ENCODE measurements at regions not wholly inside any gene's neighbourhood (a gene's known extent, or its start where the extent isn't known, plus 50 kb on each side); places are given as distances from the start of the nearest gene placed in this dataset.

GRCh38 chr15:97804950-97805349 lies 155.6 kb upstream of the ARRDC4 start:
- no peak for DNase-seq (ENCODE audit: low spot score)

GRCh38 chr15:97806766-97807165 lies 153.7 kb upstream of the ARRDC4 start:
- DNase-seq (ENCODE audit: low spot score): no peak

GRCh38 chr15:97815835-97816234 lies 144.7 kb upstream of the ARRDC4 start:
- no peak for DNase-seq (ENCODE audit: low spot score)

GRCh38 chr15:97817276-97817890 lies 143.1 kb upstream of the ARRDC4 start:
- DNase-seq (ENCODE audit: low spot score): no peak

- DNase-seq (ENCODE audit: low spot score): no peak
Observed at GRCh38 chr15:97836003-97836402, 124.5 kb upstream of the ARRDC4 start.

- DNase-seq (ENCODE audit: low spot score): no peak
Observed at GRCh38 chr15:97837896-97838295, 122.6 kb upstream of the ARRDC4 start.

- DNase-seq (ENCODE audit: low spot score): no peak
Observed at GRCh38 chr15:97838606-97839210, 121.8 kb upstream of the ARRDC4 start.

- DNase-seq (ENCODE audit: low spot score): no peak
Observed at GRCh38 chr15:97840501-97840900, 120.0 kb upstream of the ARRDC4 start.

GRCh38 chr15:97841558-97841957 lies 118.9 kb upstream of the ARRDC4 start:
- DNase-seq (ENCODE audit: low spot score): no peak

- DNase-seq (ENCODE audit: low spot score): no peak
Observed at GRCh38 chr15:97849183-97849582, 111.3 kb upstream of the ARRDC4 start.

GRCh38 chr15:97858296-97858695 lies 102.2 kb upstream of the ARRDC4 start:
- no peak for DNase-seq (ENCODE audit: low spot score)

- no peak for DNase-seq (ENCODE audit: low spot score)
Observed at GRCh38 chr15:97861529-97862260, 98.8 kb upstream of the ARRDC4 start.

GRCh38 chr15:97866959-97867358 lies 93.5 kb upstream of the ARRDC4 start:
- DNase-seq (ENCODE audit: low spot score): no peak

GRCh38 chr15:97867870-97868269 lies 92.6 kb upstream of the ARRDC4 start:
- DNase-seq (ENCODE audit: low spot score): no peak

GRCh38 chr15:97868981-97869380 lies 91.5 kb upstream of the ARRDC4 start:
- no peak for DNase-seq (ENCODE audit: low spot score)

GRCh38 chr15:97870771-97871170 lies 89.7 kb upstream of the ARRDC4 start:
- DNase-seq (ENCODE audit: low spot score): no peak

- DNase-seq (ENCODE audit: low spot score): no peak
Observed at GRCh38 chr15:97874139-97874538, 86.4 kb upstream of the ARRDC4 start.

GRCh38 chr15:97875025-97875512 lies 85.4 kb upstream of the ARRDC4 start:
- DNase-seq (ENCODE audit: low spot score): no peak

GRCh38 chr15:97875513-97876280 lies 84.8 kb upstream of the ARRDC4 start:
- DNase-seq (ENCODE audit: low spot score): no peak

- DNase-seq (ENCODE audit: low spot score): no peak
Observed at GRCh38 chr15:97876281-97876675, 84.2 kb upstream of the ARRDC4 start.

- no peak for DNase-seq (ENCODE audit: low spot score)
Observed at GRCh38 chr15:97881346-97881965, 79.0 kb upstream of the ARRDC4 start.

GRCh38 chr15:97884513-97885131 lies 75.9 kb upstream of the ARRDC4 start:
- DNase-seq (ENCODE audit: low spot score): no peak
